Peyer's patch (tissue), 4 donors: ENCODE measurements at regions not wholly inside any gene's neighbourhood (a gene's known extent, or its start where the extent isn't known, plus 50 kb on each side); places are given as distances from the start of the nearest gene placed in this dataset.

Source experiments
- DNase-seq, 3 donors: peaks; one replicate each; pipeline ENCODE4 v3.0.0-alpha.2; 2017 to 2019
- H3K27ac ChIP-seq, 4 donors: fragments of 200-600 bp; sonication (generic); one replicate each; pipeline ENCODE4 v1.5.1; 2016 to 2019
- H3K27me3 ChIP-seq, 2 donors: fragments of 200-600 bp; sonication (generic); one replicate each; pipeline ENCODE4 v1.5.1; 2019
- H3K36me3 ChIP-seq, 3 donors: fragments of 200-600 bp; sonication (generic); one replicate each; pipeline ENCODE4 v1.5.1; 2016 to 2019
- H3K4me1 ChIP-seq, 4 donors: fragments of 200-600 bp; sonication (generic); one replicate each; pipeline ENCODE4 v1.5.1; 2016 to 2019
- H3K4me3 ChIP-seq, 4 donors: fragments of 200-600 bp; sonication (generic); 1 replicate in 3 of 4; 2 replicates in 1 of 4; pipeline ENCODE4 v1.5.1; 2016 to 2019; ENCODE audit warnings: mild to moderate bottlenecking in 1 of 4
- H3K9me3 ChIP-seq, 4 donors: fragments of 200-600 bp; sonication (generic); one replicate each; pipeline ENCODE4 v1.5.1; 2016 to 2019; ENCODE audit warnings: mild to moderate bottlenecking in 1 of 4
- POLR2A ChIP-seq, 2 donors: fragments of 450-650 bp; IDR thresholded peaks; one replicate each; pipeline ENCODE4 v1.5.1; 2017; ENCODE audit warnings: antibody characterized with exemption in 2 of 2, mild to moderate bottlenecking in 2 of 2, moderate library complexity in 2 of 2
- TF ChIP-seq, protein P1 (sequence below), 6 experiments: fragments of 450-650 bp in 4 of 6; fragments of 200-600 bp in 2 of 6; sonication (generic) in 1 of 6; IDR thresholded peaks; one replicate each; pipeline ENCODE4 v1.5.1; 2017 to 2019; ENCODE audit warnings: antibody characterized with exemption in 6 of 6, mild to moderate bottlenecking in 3 of 6, moderate library complexity in 1 of 6

DNA sequence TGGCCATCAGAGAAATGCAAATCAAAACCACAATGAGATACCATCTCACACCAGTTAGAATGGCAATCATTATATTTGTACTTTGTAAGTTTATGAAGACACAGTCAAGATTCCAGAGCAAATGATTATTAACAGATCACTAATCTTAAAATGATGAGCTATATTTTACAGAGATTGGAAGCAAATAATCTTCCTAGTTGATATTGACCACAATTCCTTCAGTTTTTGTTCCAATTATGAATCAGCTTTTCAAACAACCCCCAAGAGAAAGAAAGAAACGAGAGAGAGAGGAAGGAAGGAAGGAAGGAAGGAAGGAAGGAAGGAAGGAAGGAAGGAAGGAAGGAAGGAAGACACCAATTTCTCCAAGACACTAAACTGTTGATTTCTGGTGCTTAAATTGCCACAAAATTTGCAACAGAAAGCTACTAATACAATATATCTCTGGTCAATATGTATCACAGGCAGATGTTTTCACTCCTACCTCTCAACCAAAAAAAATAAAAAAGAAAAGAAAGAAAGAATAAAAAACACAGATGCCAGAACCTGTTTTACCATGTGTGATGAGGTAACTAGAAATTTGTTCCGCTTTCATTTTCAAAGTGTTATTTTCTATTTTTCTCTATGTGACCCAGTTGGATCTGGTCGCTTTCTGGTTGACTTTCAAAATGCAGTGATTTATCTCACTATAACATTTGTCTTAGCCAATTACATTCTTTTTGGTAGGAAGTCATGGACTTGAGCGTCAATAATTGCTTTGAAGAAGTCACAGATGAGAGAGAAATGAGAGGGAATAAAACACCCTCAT lies 1609.6 kb downstream of the SI start:
- no peak for DNase-seq
- Histone ChIP-seq H3K4me1 (no peaks in the 10 kb centered on the region), H3K27me3 (no peaks in the 10 kb centered on the region), H3K9me3 (no peaks in the 10 kb centered on the region), H3K4me3 (no peak overlapping the region), H3K36me3 (no peaks in the 10 kb centered on the region), H3K27ac (no peak overlapping the region)
- TF ChIP-seq, protein P1, sequence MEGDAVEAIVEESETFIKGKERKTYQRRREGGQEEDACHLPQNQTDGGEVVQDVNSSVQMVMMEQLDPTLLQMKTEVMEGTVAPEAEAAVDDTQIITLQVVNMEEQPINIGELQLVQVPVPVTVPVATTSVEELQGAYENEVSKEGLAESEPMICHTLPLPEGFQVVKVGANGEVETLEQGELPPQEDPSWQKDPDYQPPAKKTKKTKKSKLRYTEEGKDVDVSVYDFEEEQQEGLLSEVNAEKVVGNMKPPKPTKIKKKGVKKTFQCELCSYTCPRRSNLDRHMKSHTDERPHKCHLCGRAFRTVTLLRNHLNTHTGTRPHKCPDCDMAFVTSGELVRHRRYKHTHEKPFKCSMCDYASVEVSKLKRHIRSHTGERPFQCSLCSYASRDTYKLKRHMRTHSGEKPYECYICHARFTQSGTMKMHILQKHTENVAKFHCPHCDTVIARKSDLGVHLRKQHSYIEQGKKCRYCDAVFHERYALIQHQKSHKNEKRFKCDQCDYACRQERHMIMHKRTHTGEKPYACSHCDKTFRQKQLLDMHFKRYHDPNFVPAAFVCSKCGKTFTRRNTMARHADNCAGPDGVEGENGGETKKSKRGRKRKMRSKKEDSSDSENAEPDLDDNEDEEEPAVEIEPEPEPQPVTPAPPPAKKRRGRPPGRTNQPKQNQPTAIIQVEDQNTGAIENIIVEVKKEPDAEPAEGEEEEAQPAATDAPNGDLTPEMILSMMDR (IDR thresholded peaks at IDR 0.05) = no peak
- TF ChIP-seq POLR2A (IDR thresholded peaks at IDR 0.05) = no peak

DNA sequence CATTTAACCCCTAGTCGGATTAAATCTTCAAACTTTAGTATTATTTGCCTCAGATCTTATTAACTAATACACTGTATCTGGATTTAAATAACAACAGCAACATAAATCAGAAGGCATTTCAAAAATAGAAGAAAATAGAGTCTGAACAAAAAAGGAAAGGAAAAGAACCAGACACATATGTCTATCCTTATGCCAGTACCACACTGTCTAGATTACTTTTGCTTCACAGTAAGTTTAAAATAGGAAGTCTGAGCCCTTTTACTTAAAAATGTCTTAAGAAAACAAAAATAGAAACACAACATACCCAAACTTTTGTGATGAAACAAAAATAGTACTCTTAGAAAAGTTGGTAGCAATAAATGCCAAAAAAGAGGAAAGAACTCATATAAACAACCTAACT lies 1615.8 kb downstream of the SI start:
- H3K36me3 ChIP-seq = no peaks in the 10 kb centered on the region
- H3K4me3 ChIP-seq = no peak overlapping the region
- H3K4me1 ChIP-seq = no peaks in the 10 kb centered on the region
- H3K27ac ChIP-seq = no peak overlapping the region
- H3K27me3 ChIP-seq = no peaks in the 10 kb centered on the region
- no peak for TF ChIP-seq POLR2A (IDR thresholded peaks at IDR 0.05)
- TF ChIP-seq, protein P1 (IDR thresholded peaks at IDR 0.05) = no peak
- no peaks in the 10 kb centered on the region for H3K9me3 ChIP-seq
- no peak for DNase-seq

DNA sequence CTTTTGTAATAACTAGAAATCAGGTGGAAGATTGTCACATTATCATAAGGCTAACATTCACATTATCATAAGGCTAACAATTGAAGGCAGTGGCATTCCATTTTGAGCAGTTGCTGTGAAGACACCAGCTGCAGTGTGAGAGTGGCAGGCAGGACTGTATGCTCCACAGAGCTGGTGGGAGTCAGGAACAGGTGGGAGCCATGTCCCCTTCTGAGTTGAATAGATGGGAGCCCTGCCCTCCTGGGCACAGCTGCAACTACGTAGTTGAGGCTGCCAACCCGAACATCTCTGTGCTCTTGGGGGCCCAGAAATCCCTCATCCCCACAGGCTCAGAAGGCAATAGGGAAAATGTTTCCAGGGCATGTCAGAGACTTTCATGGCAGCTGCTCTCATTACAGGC lies 1627.6 kb downstream of the SI start:
- no peak for DNase-seq
- H3K4me1 ChIP-seq = no peaks in the 10 kb centered on the region
- no peaks in the 10 kb centered on the region for H3K36me3 ChIP-seq
- no peak overlapping the region for H3K4me3 ChIP-seq
- H3K9me3 ChIP-seq = no peaks in the 10 kb centered on the region
- H3K27ac ChIP-seq = no peak overlapping the region
- no peak for TF ChIP-seq POLR2A (IDR thresholded peaks at IDR 0.05)
- TF ChIP-seq, protein P1 (IDR thresholded peaks at IDR 0.05) = no peak
- H3K27me3 ChIP-seq = no peaks in the 10 kb centered on the region

DNA sequence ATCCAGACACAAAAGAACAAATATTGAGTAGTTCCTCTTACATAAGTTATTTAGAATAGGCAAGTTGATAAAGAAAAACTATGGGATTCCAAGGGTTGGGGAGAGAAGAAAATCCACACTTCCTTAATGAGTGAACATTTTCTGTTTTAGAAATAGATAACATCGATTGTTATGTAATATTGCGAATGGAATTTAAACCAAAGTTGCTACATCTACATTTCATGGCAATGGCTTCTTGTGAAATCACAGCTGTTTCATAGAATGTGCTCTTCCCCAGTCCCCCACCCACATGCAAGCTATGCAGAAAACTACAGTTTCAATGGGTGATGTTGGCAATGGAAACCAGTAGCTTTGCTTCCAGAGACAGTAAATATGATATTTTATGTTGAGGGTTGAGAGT lies 1639.5 kb downstream of the SI start:
- H3K9me3 ChIP-seq = no peaks in the 10 kb centered on the region
- no peaks in the 10 kb centered on the region for H3K27me3 ChIP-seq
- TF ChIP-seq, protein P1 (IDR thresholded peaks at IDR 0.05) = no peak
- TF ChIP-seq POLR2A (IDR thresholded peaks at IDR 0.05) = no peak
- H3K36me3 ChIP-seq = no peaks in the 10 kb centered on the region
- H3K4me1 ChIP-seq = no peaks in the 10 kb centered on the region
- H3K27ac ChIP-seq = no peak overlapping the region
- H3K4me3 ChIP-seq = no peak overlapping the region
- DNase-seq = no peak

DNA sequence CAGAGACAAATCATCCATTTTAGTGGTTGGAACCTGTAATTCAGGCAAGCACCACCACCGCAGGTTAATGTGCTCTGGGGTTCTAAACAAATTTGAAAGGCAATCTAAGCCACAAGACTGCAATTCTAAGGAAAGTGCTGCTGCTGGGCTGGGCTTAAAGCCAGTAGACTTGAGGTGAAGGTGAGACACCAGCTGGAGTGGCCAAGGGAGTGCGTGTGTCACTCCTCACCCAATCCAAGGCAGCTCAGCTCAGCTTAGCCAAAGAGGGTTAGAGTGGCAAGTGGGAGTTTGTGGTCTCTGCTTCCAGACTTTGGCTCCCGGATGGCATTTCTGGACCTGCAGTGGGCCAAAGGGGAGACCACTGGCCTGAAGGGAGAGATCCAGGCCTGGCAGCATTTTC lies 1655.6 kb downstream of the SI start:
- TF ChIP-seq, protein P1 (IDR thresholded peaks at IDR 0.05) = no peak
- no peak for TF ChIP-seq POLR2A (IDR thresholded peaks at IDR 0.05)
- no peak for DNase-seq
- no peak overlapping the region for H3K4me3 ChIP-seq
- H3K9me3 ChIP-seq = no peaks in the 10 kb centered on the region
- no peaks in the 10 kb centered on the region for H3K36me3 ChIP-seq
- no peaks in the 10 kb centered on the region for H3K4me1 ChIP-seq
- no peak overlapping the region for H3K27ac ChIP-seq
- H3K27me3 ChIP-seq = no peaks in the 10 kb centered on the region
